ENCODE measurements at regions not wholly inside any gene's neighbourhood (a gene's known extent, or its start where the extent isn't known, plus 50 kb on each side); places are given as distances from the start of the nearest gene placed in this dataset.

DNA sequence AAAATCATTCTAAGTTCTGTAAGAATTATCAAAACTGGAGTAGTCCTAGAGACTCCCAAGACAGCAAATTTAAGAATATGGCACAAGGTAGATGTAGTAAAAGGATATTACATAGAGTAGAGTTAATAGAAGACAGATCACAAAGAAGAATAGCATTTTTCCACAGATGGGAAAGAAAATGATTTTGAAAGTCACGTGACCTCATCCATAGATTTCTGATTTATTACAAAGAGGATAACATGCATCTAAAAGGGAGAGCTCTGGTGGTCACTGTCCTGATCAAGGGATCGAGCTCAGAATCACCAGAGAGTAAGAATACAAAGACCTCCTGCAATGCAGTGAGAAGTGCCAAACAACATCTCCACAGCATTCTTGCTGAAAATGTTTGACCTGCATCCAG, 354.4 kb downstream of the TBL1XR1 start:
- TF ChIP-seq, protein P1, sequence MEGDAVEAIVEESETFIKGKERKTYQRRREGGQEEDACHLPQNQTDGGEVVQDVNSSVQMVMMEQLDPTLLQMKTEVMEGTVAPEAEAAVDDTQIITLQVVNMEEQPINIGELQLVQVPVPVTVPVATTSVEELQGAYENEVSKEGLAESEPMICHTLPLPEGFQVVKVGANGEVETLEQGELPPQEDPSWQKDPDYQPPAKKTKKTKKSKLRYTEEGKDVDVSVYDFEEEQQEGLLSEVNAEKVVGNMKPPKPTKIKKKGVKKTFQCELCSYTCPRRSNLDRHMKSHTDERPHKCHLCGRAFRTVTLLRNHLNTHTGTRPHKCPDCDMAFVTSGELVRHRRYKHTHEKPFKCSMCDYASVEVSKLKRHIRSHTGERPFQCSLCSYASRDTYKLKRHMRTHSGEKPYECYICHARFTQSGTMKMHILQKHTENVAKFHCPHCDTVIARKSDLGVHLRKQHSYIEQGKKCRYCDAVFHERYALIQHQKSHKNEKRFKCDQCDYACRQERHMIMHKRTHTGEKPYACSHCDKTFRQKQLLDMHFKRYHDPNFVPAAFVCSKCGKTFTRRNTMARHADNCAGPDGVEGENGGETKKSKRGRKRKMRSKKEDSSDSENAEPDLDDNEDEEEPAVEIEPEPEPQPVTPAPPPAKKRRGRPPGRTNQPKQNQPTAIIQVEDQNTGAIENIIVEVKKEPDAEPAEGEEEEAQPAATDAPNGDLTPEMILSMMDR (conservative IDR thresholded peaks at IDR 0.05; ENCODE audit: low read length), result no peak
- TF ChIP-seq EZH2phosphoT487 (IDR thresholded peaks at IDR 0.05; ENCODE audit: borderline replicate concordance, low read depth, low read length), result no peak
